Daoy (cell line): ENCODE measurements at regions not wholly inside any gene's neighbourhood (a gene's known extent, or its start where the extent isn't known, plus 50 kb on each side); places are given as distances from the start of the nearest gene placed in this dataset.
"Not testable (repeated sequence)": the region's sequence is repeated elsewhere in the genome, so short reads cannot be mapped to it uniquely, and the experiment has no call there.

Experiments used
- DNase-seq: peaks from one replicate; pipeline ENCODE4 v3.0.0-alpha.2; 2015; ENCODE audit warnings: low read depth

DNA sequence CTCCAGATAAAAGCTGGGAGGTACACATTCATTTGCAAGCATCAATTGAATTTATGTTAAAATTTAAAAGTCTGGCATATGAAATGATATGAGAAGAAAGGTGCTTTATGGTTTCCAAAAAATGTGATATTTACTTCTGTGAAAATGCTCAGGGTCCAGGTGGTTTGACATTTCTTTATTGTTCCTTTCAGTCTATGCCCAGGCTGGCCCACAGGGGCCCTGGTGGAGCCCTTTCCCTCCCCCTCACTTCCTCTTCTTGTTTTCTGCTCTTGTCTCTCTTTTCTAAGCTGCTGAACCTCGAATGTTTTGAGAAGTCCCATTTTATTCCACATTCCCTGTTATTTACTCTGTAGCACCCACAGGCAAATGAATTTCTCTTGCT, 127.8 kb downstream of the HS3ST3B1 start:
- no peak for DNase-seq

DNA sequence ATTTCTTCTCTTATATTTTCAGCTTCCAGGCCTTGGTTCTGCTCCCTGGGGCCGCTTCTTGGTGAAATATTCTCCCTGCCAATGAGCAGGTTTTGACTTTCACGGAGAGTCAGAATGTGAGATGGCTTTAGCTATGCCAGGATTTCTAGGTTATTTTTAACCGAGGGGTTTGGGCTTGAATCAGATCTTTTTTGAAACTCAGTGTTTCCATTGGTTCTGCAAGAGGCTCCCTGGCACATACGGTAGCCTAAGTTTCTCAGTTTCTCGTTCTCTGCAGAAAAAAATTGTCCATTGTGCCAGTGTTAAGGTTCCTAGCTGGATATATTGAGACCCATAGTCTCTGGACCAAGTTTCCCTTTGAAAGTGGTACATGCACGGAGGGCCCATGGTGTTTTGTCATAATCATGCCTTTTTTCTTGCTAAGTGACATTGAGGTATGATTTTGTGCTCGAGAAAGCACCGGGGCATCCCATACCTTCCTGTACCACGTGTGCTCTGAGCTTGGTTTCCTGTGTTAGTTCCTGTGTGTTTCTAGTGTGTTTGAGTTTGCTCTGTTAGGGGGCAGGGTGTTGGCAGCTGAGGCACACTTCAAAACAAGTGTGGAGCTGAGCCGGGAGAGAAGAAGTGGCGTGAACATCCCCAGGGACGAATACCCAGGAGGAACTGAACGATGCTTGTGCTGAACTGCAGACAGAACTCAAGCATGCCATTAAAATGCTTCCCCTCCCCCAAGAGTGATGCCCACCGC, 127.2 kb downstream of the HS3ST3B1 start:
- no peak for DNase-seq

DNA sequence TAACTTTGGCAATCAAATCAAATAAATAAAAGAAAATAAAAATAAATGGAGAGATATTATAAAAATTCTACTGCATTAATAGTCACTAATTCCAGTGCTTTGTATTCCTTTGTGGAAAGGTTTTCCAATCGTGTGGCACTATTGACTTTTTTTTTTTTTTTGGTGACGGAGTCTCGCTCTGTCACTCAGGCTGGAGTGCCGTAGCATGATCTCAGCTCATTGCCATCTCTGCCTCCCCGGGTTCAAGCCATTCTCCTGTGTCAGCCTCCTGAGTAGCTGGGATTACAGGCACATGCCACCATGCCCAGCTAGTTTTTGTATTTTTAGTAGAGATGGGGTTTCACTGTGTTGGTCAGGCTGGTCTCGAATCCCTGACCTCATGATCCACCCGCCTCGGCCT, 122.3 kb downstream of the HS3ST3B1 start:
- not testable (repeated sequence) for DNase-seq

DNA sequence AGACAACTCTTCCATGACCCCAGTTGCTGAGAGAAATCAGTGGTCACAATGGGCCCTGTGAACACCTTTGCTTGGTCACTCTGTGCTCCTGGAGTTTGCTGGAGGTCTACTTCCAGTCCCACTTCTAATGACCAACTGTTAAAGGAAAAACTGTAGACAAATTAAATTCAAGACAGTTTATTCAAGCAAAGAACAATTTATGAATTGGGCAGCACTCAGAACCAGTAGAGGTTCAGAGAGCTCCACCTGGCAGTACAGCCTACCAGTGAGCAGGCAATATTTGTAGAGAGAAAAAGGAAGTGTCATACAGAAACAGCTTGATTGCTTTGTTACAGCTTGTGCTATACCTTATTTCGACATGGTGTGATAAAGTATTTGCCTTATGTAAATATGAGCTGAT, 116.5 kb downstream of the HS3ST3B1 start:
- no peak for DNase-seq

DNA sequence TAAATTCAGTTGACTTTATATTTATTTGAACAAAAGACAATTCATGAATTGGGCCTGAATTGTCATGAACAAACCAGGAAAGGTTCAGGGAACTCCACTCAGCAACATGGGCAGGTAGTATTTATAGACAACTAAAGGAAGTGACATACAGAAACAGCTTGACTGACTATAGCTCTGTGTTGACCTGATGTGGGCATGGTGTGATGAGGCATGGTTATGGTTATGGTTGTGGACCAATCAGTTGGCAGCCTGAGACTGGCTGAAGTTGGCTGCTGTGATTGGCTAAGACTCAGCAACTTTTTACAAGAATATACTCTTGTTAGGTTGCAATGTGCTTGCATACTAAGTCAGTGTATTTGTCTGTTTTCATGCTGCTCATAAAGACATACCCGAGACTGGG, 108.4 kb downstream of the HS3ST3B1 start:
- DNase-seq: no peak

DNA sequence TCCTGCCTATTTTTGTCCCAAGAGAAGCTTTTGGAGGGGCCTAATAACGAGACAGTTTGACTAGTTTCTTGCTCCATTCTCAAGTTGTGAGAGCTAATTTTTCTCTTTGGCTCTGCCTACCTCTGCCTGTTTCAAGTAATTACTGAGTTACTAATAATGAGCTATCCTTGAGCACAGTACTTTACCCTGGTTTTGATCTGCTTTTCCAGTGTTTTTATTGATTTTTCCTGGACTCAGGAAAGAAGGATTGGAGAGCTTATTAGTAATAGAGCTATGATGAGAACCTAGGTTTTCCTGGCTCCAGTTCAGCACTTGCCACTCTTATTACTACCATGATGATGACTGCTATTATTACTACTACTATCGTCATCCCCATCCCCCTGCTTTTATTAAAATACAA, 106.7 kb downstream of the HS3ST3B1 start:
- DNase-seq: no peak

DNA sequence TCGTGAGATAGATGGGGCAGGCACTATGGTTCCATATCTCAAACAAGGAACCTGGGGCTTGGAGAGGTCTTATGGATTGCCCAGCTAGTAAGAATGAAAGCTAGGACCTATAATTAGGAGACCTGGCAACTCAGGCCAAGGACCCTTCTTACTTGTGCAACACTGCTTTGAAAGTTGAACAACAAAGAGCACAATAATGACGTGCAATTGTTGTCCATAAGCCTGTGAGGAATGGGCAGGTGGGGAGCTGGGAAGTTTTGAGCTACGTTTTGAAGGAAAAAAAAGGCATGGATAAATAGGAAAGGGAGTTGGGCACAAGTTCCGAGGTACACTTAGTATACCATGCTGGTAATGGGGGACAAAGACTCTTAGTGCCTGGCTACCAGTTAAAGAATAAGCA, 104.3 kb downstream of the HS3ST3B1 start:
- no peak for DNase-seq
